IMR-90 (cell line): ENCODE measurements at regions not wholly inside any gene's neighbourhood (a gene's known extent, or its start where the extent isn't known, plus 50 kb on each side); places are given as distances from the start of the nearest gene placed in this dataset.

Experiments used
- ATAC-seq: fragments of 200-7000 bp; cut with Tn5 transposase; 2 replicates; pipeline ENCODE4 v1.9.1; 2020; ENCODE audit warnings: low read depth, mild to moderate bottlenecking, moderate library complexity
- BruUV-seq: library from RNA; stranded (reverse); fragments of 400-500 nt; replicated peaks from 2 replicates; lab custom pipeline; 2021; lab: Mats Ljungman, UMichigan
- CTCF ChIA-PET: fragments of 300-600 bp; formaldehyde crosslinking; extraction: SDS; loops from one replicate; lab custom pipeline; 2021; ENCODE audit warnings: antibody characterized with exemption; lab: Yijun Ruan, JAX
- POLR2A ChIA-PET: fragments of 300-600 bp; sonication (Branson Sonifier 250); formaldehyde crosslinking; loops from one replicate; lab custom pipeline; 2022; ENCODE audit warnings: antibody characterized with exemption; ENCODE audit not compliant: unreplicated experiment; lab: Charles Lee
- DNase-seq: peaks from one replicate; pipeline ENCODE4 v3.0.0; 2013
- H2AFZ ChIP-seq: replicated peaks from 2 replicates; pipeline ENCODE3; 2013; ENCODE audit warnings: low read length, mild to moderate bottlenecking; ENCODE audit not compliant: poor library complexity
- H2AK5ac ChIP-seq: 2 replicates; pipeline ENCODE4 v1.6.1; 2013; ENCODE audit warnings: low read depth, low read length, inconsistent platforms
- H2AK9ac ChIP-seq: replicated peaks from 2 replicates; pipeline ENCODE3; 2013; ENCODE audit warnings: mild to moderate bottlenecking, low read depth, low read length, moderate library complexity; ENCODE audit not compliant: poor library complexity
- H2BK120ac ChIP-seq: 2 replicates; pipeline ENCODE4 v1.6.1; 2013; ENCODE audit warnings: low read depth, low read length, inconsistent platforms
- H2BK15ac ChIP-seq: 3 replicates; pipeline ENCODE4 v1.6.1; 2013; ENCODE audit warnings: low read depth, low read length, inconsistent platforms
- H2BK20ac ChIP-seq: 2 replicates; pipeline ENCODE4 v1.6.1; 2013; ENCODE audit warnings: low read depth, mild to moderate bottlenecking, inconsistent platforms, low read length, moderate library complexity
- H2BK5ac ChIP-seq: 2 replicates; pipeline ENCODE4 v1.6.1; 2013; ENCODE audit warnings: mild to moderate bottlenecking, low read depth, low read length, inconsistent platforms; ENCODE audit not compliant: poor library complexity, severe bottlenecking
- H3K14ac ChIP-seq: replicated peaks from 2 replicates; pipeline ENCODE4 v1.6.1; 2013; ENCODE audit warnings: low read depth, low read length, inconsistent platforms
- H3K18ac ChIP-seq: 2 replicates; pipeline ENCODE4 v1.6.1; 2013; ENCODE audit warnings: low read depth, low read length, control low read depth
- H3K23ac ChIP-seq: 2 replicates; pipeline ENCODE4 v1.6.1; 2013; ENCODE audit warnings: low read depth, low read length, inconsistent platforms
- H3K27ac ChIP-seq: 2 replicates; pipeline ENCODE4 v1.5.1; 2013; ENCODE audit warnings: mild to moderate bottlenecking, control low read depth, low read length; ENCODE audit not compliant: insufficient read depth
- H3K27me3 ChIP-seq: 2 replicates; pipeline ENCODE4 v1.6.1; 2013; ENCODE audit warnings: low read length; ENCODE audit not compliant: control insufficient read depth, insufficient read depth
- H3K36me3 ChIP-seq: 2 replicates; pipeline ENCODE4 v1.6.1; 2013; ENCODE audit warnings: low read length, mixed read lengths; ENCODE audit not compliant: control insufficient read depth, insufficient read depth
- H3K4ac ChIP-seq: 2 replicates; pipeline ENCODE4 v1.6.1; 2013; ENCODE audit warnings: low read depth, low read length, inconsistent platforms
- H3K4me1 ChIP-seq: 2 replicates; pipeline ENCODE4 v1.6.1; 2013; ENCODE audit warnings: low read length, mixed read lengths; ENCODE audit not compliant: control insufficient read depth, insufficient read depth
- H3K4me2 ChIP-seq: 2 replicates; pipeline ENCODE4 v1.6.1; 2013; ENCODE audit warnings: low read depth, mild to moderate bottlenecking, control low read depth, low read length, moderate library complexity
- H3K4me3 ChIP-seq: 2 replicates; pipeline ENCODE4 v1.5.1; 2013; ENCODE audit warnings: low read depth, mild to moderate bottlenecking, control low read depth, low read length, moderate library complexity; ENCODE audit not compliant: insufficient read depth
- H3K56ac ChIP-seq: 2 replicates; pipeline ENCODE4 v1.6.1; 2013; ENCODE audit warnings: low read length, inconsistent platforms; ENCODE audit not compliant: insufficient read depth; ENCODE audit errors: extremely low read depth
- H3K79me1 ChIP-seq, 2 experiments: 2 replicates each; pipeline ENCODE4 v1.6.1; 2013; ENCODE audit warnings: low read length in 2 of 2, inconsistent platforms in 1 of 2, low read depth in 1 of 2
- H3K9ac ChIP-seq: 2 replicates; pipeline ENCODE4 v1.6.1; 2013; ENCODE audit warnings: low read depth, low read length, control low read depth
- H3K9me1 ChIP-seq: 2 replicates; pipeline ENCODE4 v1.6.1; 2013; ENCODE audit warnings: low read length, inconsistent platforms; ENCODE audit not compliant: insufficient read depth
- H3K9me3 ChIP-seq: 2 replicates; pipeline ENCODE4 v1.6.1; 2013; ENCODE audit warnings: low read length; ENCODE audit not compliant: control insufficient read depth, insufficient read depth
- H4K20me1 ChIP-seq: 2 replicates; pipeline ENCODE4 v1.6.1; 2013; ENCODE audit warnings: low read length, inconsistent platforms; ENCODE audit not compliant: insufficient read depth
- H4K5ac ChIP-seq: 2 replicates; pipeline ENCODE4 v1.6.1; 2013; ENCODE audit warnings: mild to moderate bottlenecking, low read depth, low read length, control low read depth
- H4K8ac ChIP-seq, 2 experiments: 2 replicates each; pipeline ENCODE4 v1.6.1; 2013; ENCODE audit warnings: low read depth in 2 of 2, low read length in 2 of 2, control low read depth in 1 of 2, inconsistent platforms in 1 of 2
- H4K91ac ChIP-seq: 2 replicates; pipeline ENCODE4 v1.6.1; 2013; ENCODE audit warnings: low read depth, low read length, inconsistent platforms; ENCODE audit not compliant: insufficient read depth
- CHD1 ChIP-seq: IDR thresholded peaks from 2 replicates; pipeline ENCODE4 v1.6.1; 2012; ENCODE audit warnings: low read depth, low read length, improper control_type of control experiment
- ELK1 ChIP-seq: fragments of 150-350 bp; IDR thresholded peaks from 2 replicates; pipeline ENCODE4 v1.6.1; 2016; ENCODE audit warnings: low read depth, mild to moderate bottlenecking, low read length, moderate library complexity, borderline replicate concordance
- MAFK ChIP-seq: IDR thresholded peaks from 2 replicates; pipeline ENCODE4 v1.6.1; 2012; ENCODE audit warnings: low read depth, low read length, improper control_type of control experiment
- MAZ ChIP-seq: IDR thresholded peaks from 2 replicates; pipeline ENCODE4 v1.6.1; 2012; ENCODE audit warnings: low read depth, mild to moderate bottlenecking, low read length, improper control_type of control experiment, moderate library complexity, borderline replicate concordance
- MXI1 ChIP-seq: IDR thresholded peaks from 2 replicates; pipeline ENCODE4 v1.6.1; 2012; ENCODE audit warnings: low read depth, mild to moderate bottlenecking, low read length, moderate library complexity, borderline replicate concordance
- NFE2L2 ChIP-seq: fragments of 150-350 bp; IDR thresholded peaks from 2 replicates; pipeline ENCODE4 v1.6.1; 2016; ENCODE audit warnings: low read depth, mild to moderate bottlenecking, low read length
- POLR2A ChIP-seq: IDR thresholded peaks from 2 replicates; pipeline ENCODE4 v1.6.1; 2012; ENCODE audit warnings: mild to moderate bottlenecking, low read depth, low read length
- RAD21 ChIP-seq: IDR thresholded peaks from 2 replicates; pipeline ENCODE4 v1.6.1; 2012; ENCODE audit warnings: low read length, improper control_type of control experiment
- RCOR1 ChIP-seq: IDR thresholded peaks from 2 replicates; pipeline ENCODE4 v1.6.1; 2012; ENCODE audit warnings: mild to moderate bottlenecking, low read length, improper control_type of control experiment; ENCODE audit not compliant: insufficient replicate concordance
- RFX5 ChIP-seq: IDR thresholded peaks from 2 replicates; pipeline ENCODE4 v1.8.0; 2012; ENCODE audit warnings: low read depth, mild to moderate bottlenecking, low read length, moderate library complexity
- SMC3 ChIP-seq: fragments of 150-350 bp; IDR thresholded peaks from 2 replicates; pipeline ENCODE4 v1.6.1; 2016; ENCODE audit warnings: low read depth, mild to moderate bottlenecking, antibody characterized with exemption, low read length, moderate library complexity
- WGBS, 2 experiments: methylation state at CpG; one replicate each; pipeline versions ENCODE4 v1.1.5 to v1.1.7; 2013; ENCODE audit warnings: missing lambda C conversion rate in 2 of 2; ENCODE audit not compliant: insufficient read length in 1 of 2; ENCODE audit errors: extremely low coverage in 2 of 2; 5-methylcytosine and 5-hydroxymethylcytosine counted together
- dilution Hi-C: fragments of 300-500 bp; cut with HindIII; formaldehyde crosslinking; loops from one replicate; pipeline ENCODE4 v1.14.3; 2018; ENCODE audit warnings: low sequenced_read_pairs; ENCODE audit not compliant: unreplicated experiment
- in situ Hi-C: fragments of 300-500 bp; cut with MboI; formaldehyde crosslinking; loops from 3 replicates; pipeline ENCODE4 v1.14.3; 2019; ENCODE audit warnings: low sequenced_read_pairs, inconsistent platforms, mixed read lengths
- intact Hi-C: fragments of 100-400 bp; cut with micrococcal nuclease; formaldehyde crosslinking; loops from 2 replicates; pipeline ENCODE4 v1.10.0; 2022
- TF ChIP-seq, protein P1 (sequence below): fragments of 150-350 bp; IDR thresholded peaks from 2 replicates; pipeline ENCODE4 v1.6.1; 2017; ENCODE audit warnings: mild to moderate bottlenecking, antibody characterized with exemption, low read length, low read depth

DNA sequence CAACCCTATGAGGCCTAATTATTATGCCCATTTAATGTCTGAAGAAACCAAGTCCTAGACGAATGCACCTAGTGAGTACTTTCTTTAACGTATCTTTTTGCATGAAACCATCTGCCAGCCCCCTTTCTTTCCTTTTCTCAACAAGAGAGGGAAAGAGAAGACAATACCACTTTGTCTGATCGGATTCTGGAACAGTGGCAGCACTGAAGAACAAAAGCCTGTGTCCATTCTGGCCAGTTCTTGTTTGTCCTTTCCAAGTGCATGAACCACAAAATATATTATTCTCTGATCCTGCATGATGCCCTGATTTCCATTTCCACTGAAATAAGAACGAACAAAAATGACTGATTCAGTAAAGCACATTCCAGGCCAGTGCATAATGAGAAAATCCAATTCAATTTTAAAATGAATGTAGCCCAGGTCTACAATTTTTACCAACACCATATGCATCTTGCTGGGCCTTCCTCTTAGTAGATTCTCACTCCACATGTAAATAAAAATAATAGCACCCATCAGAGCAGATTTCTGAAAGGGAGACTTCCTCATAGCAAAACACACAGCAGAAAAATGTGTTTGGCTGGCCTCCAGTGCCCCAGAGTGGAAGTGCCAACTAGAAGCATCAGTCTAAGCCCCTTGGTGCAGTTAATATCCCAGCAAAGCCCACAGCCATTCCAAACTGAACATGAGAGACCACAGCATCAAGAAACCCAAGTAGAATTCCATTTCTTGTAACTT lies 422.6 kb upstream of the ID2 start:
- Histone ChIP-seq H2AFZ (no peak overlapping the region), H3K36me3 (no peaks in the 10 kb centered on the region), H3K4me3 (no peak overlapping the region), H3K27ac (no peak overlapping the region), H2BK120ac (no peak overlapping the region), H2BK15ac (no peak overlapping the region), H3K56ac (no peak overlapping the region), H3K9me3 (no peaks in the 10 kb centered on the region), H4K8ac (no peak overlapping the region), H4K20me1 (no peaks in the 10 kb centered on the region), H3K9ac (no peak overlapping the region), H4K91ac (no peak overlapping the region), H3K4me1 (no peaks in the 10 kb centered on the region), H2BK20ac (no peak overlapping the region), H3K18ac (no peak overlapping the region), H2AK9ac (no peak overlapping the region), H4K5ac (no peak overlapping the region), H3K9me1 (no peaks in the 10 kb centered on the region), H3K14ac (no peak overlapping the region), H2BK5ac (no peak overlapping the region), H3K23ac (no peak overlapping the region), H3K4me2 (no peak overlapping the region), H3K79me1 (no peaks in the 10 kb centered on the region), H2AK5ac (no peak overlapping the region), H3K4ac (no peak overlapping the region), H3K27me3 (peaks cover 5% of the 10 kb centered on the region)
- no CpG with 5 or more reads among the region's 4 CpGs for WGBS, 2 experiments
- CTCF ChIA-PET, result no interaction called here
- TF ChIP-seq MXI1, result no peak
- TF ChIP-seq ELK1, result no peak
- no peak for TF ChIP-seq RFX5
- TF ChIP-seq SMC3, result no peak
- no peak for TF ChIP-seq MAZ
- no peak for TF ChIP-seq CHD1
- TF ChIP-seq RAD21, result no peak
- TF ChIP-seq POLR2A, result no peak
- TF ChIP-seq, protein P1, sequence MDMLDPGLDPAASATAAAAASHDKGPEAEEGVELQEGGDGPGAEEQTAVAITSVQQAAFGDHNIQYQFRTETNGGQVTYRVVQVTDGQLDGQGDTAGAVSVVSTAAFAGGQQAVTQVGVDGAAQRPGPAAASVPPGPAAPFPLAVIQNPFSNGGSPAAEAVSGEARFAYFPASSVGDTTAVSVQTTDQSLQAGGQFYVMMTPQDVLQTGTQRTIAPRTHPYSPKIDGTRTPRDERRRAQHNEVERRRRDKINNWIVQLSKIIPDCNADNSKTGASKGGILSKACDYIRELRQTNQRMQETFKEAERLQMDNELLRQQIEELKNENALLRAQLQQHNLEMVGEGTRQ, result no peak
- no peak for TF ChIP-seq NFE2L2
- TF ChIP-seq MAFK, result no peak
- no peak for TF ChIP-seq RCOR1
- in situ Hi-C loops (no loop called here), intact Hi-C loops (no loop called here), dilution Hi-C loops (no loop called here)
- ATAC-seq (no peak), DNase-seq (no peak)
- no TSS peak for BruUV-seq
- POLR2A ChIA-PET, result no interaction called here
